ENCODE measurements at regions not wholly inside any gene's neighbourhood (a gene's known extent, or its start where the extent isn't known, plus 50 kb on each side); places are given as distances from the start of the nearest gene placed in this dataset.

DNA sequence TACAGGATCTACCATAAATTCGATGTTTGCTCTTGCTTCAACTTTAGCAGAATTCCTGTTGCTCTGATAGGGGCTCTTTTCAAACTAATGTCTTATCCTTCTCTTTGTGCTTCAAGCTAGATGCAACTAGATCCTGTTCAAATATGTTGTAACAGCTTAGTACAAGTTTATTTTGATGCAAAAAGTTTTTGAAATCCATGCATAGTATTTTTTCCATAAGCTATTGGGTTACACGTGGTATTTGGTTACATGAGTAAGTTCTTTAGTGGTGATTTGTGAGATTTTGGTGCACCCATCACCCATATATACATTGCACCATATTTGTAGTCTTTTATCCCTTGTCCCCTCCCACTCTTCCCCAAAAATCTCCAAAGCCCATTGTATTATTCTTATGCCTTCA, 907.7 kb downstream of the LTN1 start:
- TF ChIP-seq POLR2AphosphoS5 (IDR thresholded peaks at IDR 0.05), result no peak
- TF ChIP-seq, protein P1, sequence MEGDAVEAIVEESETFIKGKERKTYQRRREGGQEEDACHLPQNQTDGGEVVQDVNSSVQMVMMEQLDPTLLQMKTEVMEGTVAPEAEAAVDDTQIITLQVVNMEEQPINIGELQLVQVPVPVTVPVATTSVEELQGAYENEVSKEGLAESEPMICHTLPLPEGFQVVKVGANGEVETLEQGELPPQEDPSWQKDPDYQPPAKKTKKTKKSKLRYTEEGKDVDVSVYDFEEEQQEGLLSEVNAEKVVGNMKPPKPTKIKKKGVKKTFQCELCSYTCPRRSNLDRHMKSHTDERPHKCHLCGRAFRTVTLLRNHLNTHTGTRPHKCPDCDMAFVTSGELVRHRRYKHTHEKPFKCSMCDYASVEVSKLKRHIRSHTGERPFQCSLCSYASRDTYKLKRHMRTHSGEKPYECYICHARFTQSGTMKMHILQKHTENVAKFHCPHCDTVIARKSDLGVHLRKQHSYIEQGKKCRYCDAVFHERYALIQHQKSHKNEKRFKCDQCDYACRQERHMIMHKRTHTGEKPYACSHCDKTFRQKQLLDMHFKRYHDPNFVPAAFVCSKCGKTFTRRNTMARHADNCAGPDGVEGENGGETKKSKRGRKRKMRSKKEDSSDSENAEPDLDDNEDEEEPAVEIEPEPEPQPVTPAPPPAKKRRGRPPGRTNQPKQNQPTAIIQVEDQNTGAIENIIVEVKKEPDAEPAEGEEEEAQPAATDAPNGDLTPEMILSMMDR (IDR thresholded peaks at IDR 0.05), result no peak
- in situ Hi-C loops (cut with MboI; ENCODE audit: low pct_ligation_motif_present in 1 of 4, low pct_unique_long_range_greater_than_20kb in 1 of 4, low sequenced_read_pairs in 3 of 4) (no loop called here), intact Hi-C loops (cut with DNase I; ENCODE audit: low total_unique reads) (no loop called here)
- 75 to 87% methylated on average over 2 of the region's 2 CpGs for WGBS, 2 donors (ENCODE audit: low coverage in 1 of 2)
- no peaks in the 10 kb centered on the region for H3K36me3 ChIP-seq
- H3K4me3 ChIP-seq, result no peak overlapping the region
- no peaks in the 10 kb centered on the region for H3K4me1 ChIP-seq
- no peak for DNase-seq
- no peaks in the 10 kb centered on the region for H3K9me3 ChIP-seq
- no peak overlapping the region for H3K27ac ChIP-seq
- H3K27me3 ChIP-seq, result no peaks in the 10 kb centered on the region

DNA sequence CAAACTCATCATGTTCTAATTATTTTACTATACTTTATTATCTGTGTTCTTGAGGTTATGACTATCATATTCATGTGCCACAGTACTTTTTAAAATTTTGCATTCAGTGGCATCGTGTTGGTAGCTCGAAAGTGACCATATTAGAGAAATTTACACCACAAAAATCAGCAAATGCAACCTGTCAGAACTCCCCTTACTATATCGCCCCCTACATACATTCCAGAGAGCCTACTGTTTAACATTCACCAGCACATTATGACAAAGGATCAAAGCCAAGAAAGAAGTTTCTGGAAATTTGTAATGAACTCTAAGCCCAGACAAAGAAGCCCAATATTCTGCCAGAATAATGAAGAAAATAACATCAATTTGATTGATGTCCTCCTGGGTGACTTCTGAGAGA, 909.3 kb downstream of the LTN1 start:
- Histone ChIP-seq H3K4me3 (no peak overlapping the region), H3K9me3 (no peaks in the 10 kb centered on the region), H3K36me3 (no peaks in the 10 kb centered on the region), H3K27me3 (no peaks in the 10 kb centered on the region), H3K4me1 (no peaks in the 10 kb centered on the region), H3K27ac (no peak overlapping the region)
- no peak for DNase-seq
- TF ChIP-seq POLR2A (IDR thresholded peaks at IDR 0.05) (no peak), POLR2AphosphoS5 (IDR thresholded peaks at IDR 0.05) (no peak), EP300 (IDR thresholded peaks at IDR 0.05; ENCODE audit: low read depth) (no peak)
- TF ChIP-seq, protein P1 (IDR thresholded peaks at IDR 0.05), result no peak
- in situ Hi-C loops (cut with MboI; ENCODE audit: low pct_ligation_motif_present in 1 of 4, low pct_unique_long_range_greater_than_20kb in 1 of 4, low sequenced_read_pairs in 3 of 4) (no loop called here), intact Hi-C loops (cut with DNase I; ENCODE audit: low total_unique reads) (no loop called here)
- WGBS, 2 donors (ENCODE audit: low coverage in 1 of 2), result 81 to 92% methylated on average over 3 of the region's 3 CpGs

DNA sequence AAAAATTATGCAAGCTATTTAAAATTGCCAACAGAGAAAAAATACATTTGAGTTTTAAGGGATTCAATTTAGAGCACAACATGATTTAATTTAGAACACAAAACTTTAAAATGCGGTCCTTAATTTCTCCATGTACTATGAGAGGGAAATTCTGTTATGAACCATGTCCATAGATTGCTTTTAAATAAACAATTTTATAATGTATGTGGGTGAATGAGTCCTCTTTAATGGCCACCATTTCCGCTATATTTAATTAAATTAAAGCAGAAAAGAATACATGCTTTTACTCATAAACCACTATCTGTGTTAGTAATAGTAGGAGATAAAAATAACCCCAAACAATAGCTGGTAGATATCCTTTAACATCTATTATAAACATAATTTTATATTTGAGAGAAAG, 914.6 kb downstream of the LTN1 start:
- WGBS, 2 donors (ENCODE audit: low coverage in 1 of 2), result 90 to 91% methylated on average over 2 of the region's 2 CpGs
- Histone ChIP-seq H3K4me3 (no peak overlapping the region), H3K36me3 (no peaks in the 10 kb centered on the region), H3K9me3 (no peaks in the 10 kb centered on the region), H3K27ac (no peak overlapping the region), H3K27me3 (no peaks in the 10 kb centered on the region), H3K4me1 (no peaks in the 10 kb centered on the region)
- intact Hi-C loops (cut with DNase I; ENCODE audit: low total_unique reads) (no loop called here), in situ Hi-C loops (cut with MboI; ENCODE audit: low pct_ligation_motif_present in 1 of 4, low pct_unique_long_range_greater_than_20kb in 1 of 4, low sequenced_read_pairs in 3 of 4) (no loop called here)
- DNase-seq, result no peak
- TF ChIP-seq, protein P1 (IDR thresholded peaks at IDR 0.05), result no peak
- TF ChIP-seq POLR2AphosphoS5 (IDR thresholded peaks at IDR 0.05) (no peak), EP300 (IDR thresholded peaks at IDR 0.05; ENCODE audit: low read depth) (no peak), POLR2A (IDR thresholded peaks at IDR 0.05) (no peak)

DNA sequence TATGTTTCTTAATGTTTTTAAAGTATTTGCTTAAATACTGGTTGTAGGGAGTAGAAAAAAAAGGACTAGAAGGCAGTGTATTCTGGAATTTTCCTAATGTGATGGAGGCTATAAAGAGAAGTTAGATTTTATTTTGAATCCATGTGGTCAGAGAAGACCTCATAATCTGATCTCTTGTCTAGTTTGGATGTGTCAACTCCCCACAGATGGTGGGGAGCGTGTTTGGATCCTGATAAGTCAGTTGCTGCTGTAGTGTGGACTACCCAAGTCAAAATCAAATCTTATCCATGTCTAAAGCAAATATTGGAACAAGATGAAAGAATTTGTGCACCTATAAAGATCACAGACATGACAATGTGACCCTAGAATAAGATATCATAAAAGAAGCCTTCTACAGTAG, 918.0 kb downstream of the LTN1 start:
- no peak for DNase-seq
- Histone ChIP-seq H3K4me1 (peaks cover 0 to 1% (median 0%) of the 10 kb centered on the region in 4 donors), H3K27ac (no peak overlapping the region), H3K4me3 (no peak overlapping the region), H3K27me3 (no peaks in the 10 kb centered on the region), H3K9me3 (no peaks in the 10 kb centered on the region), H3K36me3 (no peaks in the 10 kb centered on the region)
- TF ChIP-seq EP300 (IDR thresholded peaks at IDR 0.05; ENCODE audit: low read depth) (no peak), POLR2A (IDR thresholded peaks at IDR 0.05) (no peak), POLR2AphosphoS5 (IDR thresholded peaks at IDR 0.05) (no peak)
- TF ChIP-seq, protein P1 (IDR thresholded peaks at IDR 0.05), result no peak
- in situ Hi-C loops (cut with MboI; ENCODE audit: low pct_ligation_motif_present in 1 of 4, low pct_unique_long_range_greater_than_20kb in 1 of 4, low sequenced_read_pairs in 3 of 4) (loop anchor here in 2 of 4 donors (25.0 kb wide), 2 partner anchors 1212 to 1237 kb away; partner anchors contain the start of gene ADAMTS1 (in 1 of the 2)), intact Hi-C loops (cut with DNase I; ENCODE audit: low total_unique reads) (no loop called here)
- 22% methylated on average over 1 of the region's 1 CpG; no CpG with 5 or more reads in 1 of the 2 donors for WGBS, 2 donors (ENCODE audit: low coverage in 1 of 2)

Measured in transverse colon (tissue), 4 donors.